ENCODE measurements at regions not wholly inside any gene's neighbourhood (a gene's known extent, or its start where the extent isn't known, plus 50 kb on each side); places are given as distances from the start of the nearest gene placed in this dataset.

DNA sequence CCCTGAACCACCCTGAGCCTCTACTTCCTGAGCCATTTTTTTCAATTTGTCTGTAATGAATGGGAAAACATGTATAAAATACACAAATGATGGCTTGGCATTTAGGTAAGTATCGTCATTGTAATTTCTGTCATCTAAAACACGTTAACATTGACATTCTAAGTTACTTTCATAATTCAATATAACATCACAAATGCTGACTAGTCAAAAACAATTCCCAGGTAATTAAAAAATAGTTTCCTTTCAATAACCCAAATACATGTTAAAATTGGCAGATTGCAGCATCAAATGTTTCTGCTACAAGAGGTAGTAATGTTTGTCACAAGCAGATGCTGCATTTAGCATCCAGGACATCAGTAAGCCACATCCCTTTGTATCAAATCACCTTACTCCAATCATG, 776.4 kb downstream of the KCTD16 start:
- WGBS, 5 donors = 76 to 89% (median 85%) methylated on average over 2 of the region's 2 CpGs
- Histone ChIP-seq H3K36me3 (no peaks in the 10 kb centered on the region), H3K4me1 (no peaks in the 10 kb centered on the region), H3K27me3 (no peaks in the 10 kb centered on the region), H3K9me3 (no peaks in the 10 kb centered on the region), H3K4me3 (no peak overlapping the region), H3K27ac (no peak overlapping the region)
- TF ChIP-seq, protein P1, sequence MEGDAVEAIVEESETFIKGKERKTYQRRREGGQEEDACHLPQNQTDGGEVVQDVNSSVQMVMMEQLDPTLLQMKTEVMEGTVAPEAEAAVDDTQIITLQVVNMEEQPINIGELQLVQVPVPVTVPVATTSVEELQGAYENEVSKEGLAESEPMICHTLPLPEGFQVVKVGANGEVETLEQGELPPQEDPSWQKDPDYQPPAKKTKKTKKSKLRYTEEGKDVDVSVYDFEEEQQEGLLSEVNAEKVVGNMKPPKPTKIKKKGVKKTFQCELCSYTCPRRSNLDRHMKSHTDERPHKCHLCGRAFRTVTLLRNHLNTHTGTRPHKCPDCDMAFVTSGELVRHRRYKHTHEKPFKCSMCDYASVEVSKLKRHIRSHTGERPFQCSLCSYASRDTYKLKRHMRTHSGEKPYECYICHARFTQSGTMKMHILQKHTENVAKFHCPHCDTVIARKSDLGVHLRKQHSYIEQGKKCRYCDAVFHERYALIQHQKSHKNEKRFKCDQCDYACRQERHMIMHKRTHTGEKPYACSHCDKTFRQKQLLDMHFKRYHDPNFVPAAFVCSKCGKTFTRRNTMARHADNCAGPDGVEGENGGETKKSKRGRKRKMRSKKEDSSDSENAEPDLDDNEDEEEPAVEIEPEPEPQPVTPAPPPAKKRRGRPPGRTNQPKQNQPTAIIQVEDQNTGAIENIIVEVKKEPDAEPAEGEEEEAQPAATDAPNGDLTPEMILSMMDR (IDR thresholded peaks at IDR 0.05) = no peak
- TF ChIP-seq POLR2A (IDR thresholded peaks at IDR 0.05) = no peak
- DNase-seq = no peak
- intact Hi-C loops (cut with DNase I; ENCODE audit: low total_unique reads) = no loop called here

DNA sequence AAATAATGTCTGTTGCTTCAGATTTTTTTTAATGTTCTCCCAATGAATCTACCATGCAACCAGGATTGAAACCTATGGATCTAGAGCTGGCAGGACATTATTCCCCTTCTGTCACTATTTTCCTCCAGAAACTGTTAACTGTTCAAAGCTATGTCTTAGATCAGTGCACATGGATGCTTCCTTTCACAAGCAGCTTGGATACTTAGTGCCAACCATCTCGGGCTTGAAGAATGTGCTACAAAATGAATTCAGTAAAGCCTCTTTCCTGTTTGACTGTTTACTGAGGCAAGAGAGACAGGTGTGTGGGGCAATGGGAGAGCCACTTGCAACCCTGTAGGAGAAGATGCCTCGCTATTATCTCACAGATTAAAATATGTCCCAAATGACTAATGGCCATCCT, 774.8 kb downstream of the KCTD16 start:
- 45 to 73% (median 55%) methylated on average over 2 of the region's 2 CpGs for WGBS, 5 donors
- no peaks in the 10 kb centered on the region for H3K27me3 ChIP-seq
- H3K9me3 ChIP-seq = no peaks in the 10 kb centered on the region
- no peak for TF ChIP-seq POLR2AphosphoS5 (IDR thresholded peaks at IDR 0.05)
- no peak for TF ChIP-seq EP300 (IDR thresholded peaks at IDR 0.05)
- no peak for TF ChIP-seq POLR2A (IDR thresholded peaks at IDR 0.05)
- H3K36me3 ChIP-seq = no peaks in the 10 kb centered on the region
- DNase-seq = no peak
- no peak overlapping the region for H3K27ac ChIP-seq
- intact Hi-C loops (cut with DNase I; ENCODE audit: low total_unique reads) = no loop called here
- no peaks in the 10 kb centered on the region for H3K4me1 ChIP-seq
- no peak overlapping the region for H3K4me3 ChIP-seq

DNA sequence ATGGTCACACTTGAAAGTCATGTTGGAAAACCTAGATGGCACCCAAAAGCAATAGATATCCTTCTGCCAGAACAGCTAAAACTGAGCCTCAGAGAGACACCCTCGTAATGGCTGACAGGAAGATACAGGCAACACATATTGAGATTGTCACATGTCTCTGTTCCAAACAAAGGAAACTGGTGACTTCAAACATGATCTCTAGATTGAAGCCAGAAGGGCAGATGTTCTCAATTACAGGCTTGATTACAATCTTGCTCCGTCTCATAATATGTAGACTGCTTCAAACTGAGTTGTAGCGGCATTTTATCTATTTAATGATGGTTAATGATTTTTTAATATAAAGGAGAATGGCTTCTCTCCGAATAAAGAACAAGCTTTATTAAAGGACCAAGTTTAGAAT, 774.3 kb downstream of the KCTD16 start:
- no peaks in the 10 kb centered on the region for H3K27me3 ChIP-seq
- 59 to 68% (median 64%) methylated on average over 4 of the region's 4 CpGs for WGBS, 5 donors
- H3K4me1 ChIP-seq = no peaks in the 10 kb centered on the region
- no peak for DNase-seq
- TF ChIP-seq EP300 (IDR thresholded peaks at IDR 0.05) (no peak), POLR2AphosphoS5 (IDR thresholded peaks at IDR 0.05) (no peak), POLR2A (IDR thresholded peaks at IDR 0.05) (no peak)
- TF ChIP-seq, protein P1 (IDR thresholded peaks at IDR 0.05) = no peak
- no peak overlapping the region for H3K27ac ChIP-seq
- H3K4me3 ChIP-seq = no peak overlapping the region
- intact Hi-C loops (cut with DNase I; ENCODE audit: low total_unique reads) = no loop called here
- no peaks in the 10 kb centered on the region for H3K36me3 ChIP-seq
- H3K9me3 ChIP-seq = no peaks in the 10 kb centered on the region

DNA sequence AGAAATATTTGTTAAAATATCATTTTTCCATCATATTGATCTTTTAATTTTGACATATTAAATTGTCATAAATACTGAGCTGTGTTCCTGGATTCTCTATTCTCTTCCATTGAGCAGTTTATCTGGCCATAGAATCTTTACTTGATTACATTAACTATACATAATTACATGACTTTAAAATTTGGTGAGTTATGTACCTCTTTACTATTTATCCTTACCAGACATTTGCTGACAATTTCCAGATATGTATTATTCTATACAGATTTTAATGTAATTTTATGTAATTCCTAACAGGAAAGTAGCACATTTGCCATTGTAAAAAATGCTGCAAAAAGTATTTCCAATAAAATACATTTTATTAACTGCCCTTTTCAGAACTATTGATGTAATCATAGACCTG, 770.3 kb downstream of the KCTD16 start:
- intact Hi-C loops (cut with DNase I; ENCODE audit: low total_unique reads) = no loop called here
- Histone ChIP-seq H3K36me3 (no peaks in the 10 kb centered on the region), H3K27me3 (no peaks in the 10 kb centered on the region), H3K4me3 (no peak overlapping the region), H3K27ac (no peak overlapping the region), H3K4me1 (no peaks in the 10 kb centered on the region), H3K9me3 (no peaks in the 10 kb centered on the region)
- no peak for DNase-seq
- TF ChIP-seq EP300 (IDR thresholded peaks at IDR 0.05) (no peak), POLR2AphosphoS5 (IDR thresholded peaks at IDR 0.05) (no peak), POLR2A (IDR thresholded peaks at IDR 0.05) (no peak)
- TF ChIP-seq, protein P1 (IDR thresholded peaks at IDR 0.05) = no peak

DNA sequence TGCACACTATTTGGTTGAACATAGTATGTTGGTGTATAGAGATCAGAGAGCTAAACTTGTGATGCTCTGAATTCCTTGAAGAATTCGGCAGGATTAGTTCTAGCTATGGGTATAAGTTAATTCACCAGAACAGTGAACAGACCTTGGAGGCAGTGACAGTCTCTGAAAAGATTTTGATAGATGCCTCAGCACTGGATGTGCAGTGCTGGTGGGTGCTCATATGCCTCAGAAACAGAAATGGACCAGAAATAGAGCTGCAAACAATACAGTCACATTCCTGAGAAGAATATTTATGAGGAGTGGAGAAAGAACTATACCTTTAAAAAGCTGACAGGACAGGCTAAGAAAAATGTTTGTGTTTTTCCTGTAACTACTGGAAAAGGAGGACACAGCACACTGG, 747.7 kb downstream of the KCTD16 start:
- no peak overlapping the region for H3K4me3 ChIP-seq
- no peaks in the 10 kb centered on the region for H3K36me3 ChIP-seq
- WGBS, 5 donors = 69 to 100% (median 83%) methylated on average over 1 of the region's 1 CpG
- H3K27ac ChIP-seq = no peak overlapping the region
- intact Hi-C loops (cut with DNase I; ENCODE audit: low total_unique reads) = no loop called here
- H3K4me1 ChIP-seq = no peaks in the 10 kb centered on the region
- H3K9me3 ChIP-seq = no peaks in the 10 kb centered on the region
- no peak for TF ChIP-seq POLR2AphosphoS5 (IDR thresholded peaks at IDR 0.05)
- no peak for TF ChIP-seq POLR2A (IDR thresholded peaks at IDR 0.05)
- TF ChIP-seq EP300 (IDR thresholded peaks at IDR 0.05) = no peak
- TF ChIP-seq, protein P1 (IDR thresholded peaks at IDR 0.05) = no peak
- no peaks in the 10 kb centered on the region for H3K27me3 ChIP-seq
- no peak for DNase-seq

Data from stomach (tissue), 8 donors.